NT2/D1 (cell line): ENCODE measurements at regions not wholly inside any gene's neighbourhood (a gene's known extent, or its start where the extent isn't known, plus 50 kb on each side); places are given as distances from the start of the nearest gene placed in this dataset.
"Not testable (repeated sequence)": the region's sequence is repeated elsewhere in the genome, so short reads cannot be mapped to it uniquely, and the experiment has no call there.

Source experiments
- DNase-seq: peaks from one replicate; pipeline ENCODE4 v3.0.0-alpha.2; 2011; ENCODE audit warnings: low read depth, low spot score
- H3K27me3 ChIP-seq: 2 replicates; pipeline ENCODE4 v1.6.0; 2011; ENCODE audit warnings: mild to moderate bottlenecking; ENCODE audit not compliant: insufficient read length, insufficient read depth
- H3K36me3 ChIP-seq: 2 replicates; pipeline ENCODE4 v1.6.1; 2011; ENCODE audit warnings: mild to moderate bottlenecking, low read length, mixed read lengths; ENCODE audit not compliant: insufficient read depth, insufficient read length
- H3K4me1 ChIP-seq: 2 replicates; pipeline ENCODE4 v1.5.1; 2011; ENCODE audit not compliant: insufficient read depth, insufficient read length
- H3K4me3 ChIP-seq: 2 replicates; pipeline ENCODE4 v1.5.1; 2011; ENCODE audit warnings: low read depth; ENCODE audit not compliant: insufficient read length
- H3K9ac ChIP-seq: 2 replicates; pipeline ENCODE4 v1.6.0; 2011; ENCODE audit warnings: low read depth; ENCODE audit not compliant: insufficient read length
- H3K9me3 ChIP-seq: 2 replicates; pipeline ENCODE4 v1.5.1; 2011; ENCODE audit warnings: mild to moderate bottlenecking, low read length; ENCODE audit not compliant: insufficient read depth
- SUZ12 ChIP-seq: IDR thresholded peaks from 2 replicates; pipeline ENCODE4 v1.6.1; 2011; ENCODE audit not compliant: insufficient read length, insufficient read depth; ENCODE audit errors: extremely low read depth
- YY1 ChIP-seq: IDR thresholded peaks from 2 replicates; pipeline ENCODE4 v1.6.1; 2011; ENCODE audit not compliant: insufficient read length, insufficient read depth
- ZNF274 ChIP-seq: IDR thresholded peaks from 2 replicates; pipeline ENCODE4 v1.6.1; 2011; ENCODE audit warnings: mild to moderate bottlenecking, low read depth, low read length

GRCh38 chr12:31906557-31907301, 52.5 kb upstream of the RESF1 start:
- H3K27me3 ChIP-seq, result no peaks in the 10 kb centered on the region
- no peaks in the 10 kb centered on the region for H3K36me3 ChIP-seq
- H3K9me3 ChIP-seq, result peaks cover 56% of the 10 kb centered on the region
- no peaks in the 10 kb centered on the region for H3K4me1 ChIP-seq
- no peak overlapping the region for H3K4me3 ChIP-seq
- no peak overlapping the region for H3K9ac ChIP-seq
- DNase-seq, result no peak
- no peak for TF ChIP-seq ZNF274
- TF ChIP-seq SUZ12, result no peak
- TF ChIP-seq YY1, result no peak

DNA sequence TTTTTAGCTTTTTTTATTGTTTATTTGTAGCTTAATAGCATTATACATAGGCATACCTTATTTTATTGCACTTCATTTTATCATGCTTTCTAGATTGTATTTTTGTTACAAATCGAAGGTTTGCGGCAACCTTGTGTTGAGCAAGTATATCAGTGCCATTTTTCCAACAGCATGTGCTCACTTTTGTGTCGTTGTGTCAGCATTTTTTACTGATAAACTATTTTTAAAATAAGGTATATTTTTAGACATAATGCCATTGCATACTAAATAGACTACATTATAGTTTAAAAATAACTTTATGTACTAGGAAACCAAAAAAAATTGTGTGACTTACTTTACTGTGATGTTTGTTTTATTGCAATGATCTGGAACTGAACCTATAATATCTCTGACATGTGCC, 56.2 kb upstream of the RESF1 start:
- no peak overlapping the region for H3K9ac ChIP-seq
- TF ChIP-seq SUZ12, result no peak
- TF ChIP-seq YY1, result no peak
- TF ChIP-seq ZNF274, result no peak
- H3K9me3 ChIP-seq, result peaks cover 29% of the 10 kb centered on the region
- H3K36me3 ChIP-seq, result no peaks in the 10 kb centered on the region
- DNase-seq, result no peak
- no peak overlapping the region for H3K4me3 ChIP-seq
- no peaks in the 10 kb centered on the region for H3K27me3 ChIP-seq
- no peaks in the 10 kb centered on the region for H3K4me1 ChIP-seq

- Histone ChIP-seq H3K27me3 (no peaks in the 10 kb centered on the region), H3K36me3 (no peaks in the 10 kb centered on the region), H3K4me1 (peaks cover 4% of the 10 kb centered on the region), H3K9me3 (0 out of 2 replicates have a peak, but pooled peaks cover 1% of the 10 kb centered on the region), H3K9ac (no peak overlapping the region), H3K4me3 (no peak overlapping the region)
- TF ChIP-seq SUZ12, result no peak
- TF ChIP-seq ZNF274, result no peak
- no peak for TF ChIP-seq YY1
- no peak for DNase-seq
Observed at GRCh38 chr12:31900271-31900670, 58.9 kb upstream of the RESF1 start.

GRCh38 chr12:31899109-31899508, 60.1 kb upstream of the RESF1 start:
- peaks cover 4% of the 10 kb centered on the region for H3K4me1 ChIP-seq
- H3K36me3 ChIP-seq, result no peaks in the 10 kb centered on the region
- TF ChIP-seq YY1 (no peak), ZNF274 (no peak), SUZ12 (no peak)
- H3K27me3 ChIP-seq, result no peaks in the 10 kb centered on the region
- H3K4me3 ChIP-seq, result no peak overlapping the region
- no peak overlapping the region for H3K9ac ChIP-seq
- H3K9me3 ChIP-seq, result no peaks in the 10 kb centered on the region
- DNase-seq, result no peak

DNA sequence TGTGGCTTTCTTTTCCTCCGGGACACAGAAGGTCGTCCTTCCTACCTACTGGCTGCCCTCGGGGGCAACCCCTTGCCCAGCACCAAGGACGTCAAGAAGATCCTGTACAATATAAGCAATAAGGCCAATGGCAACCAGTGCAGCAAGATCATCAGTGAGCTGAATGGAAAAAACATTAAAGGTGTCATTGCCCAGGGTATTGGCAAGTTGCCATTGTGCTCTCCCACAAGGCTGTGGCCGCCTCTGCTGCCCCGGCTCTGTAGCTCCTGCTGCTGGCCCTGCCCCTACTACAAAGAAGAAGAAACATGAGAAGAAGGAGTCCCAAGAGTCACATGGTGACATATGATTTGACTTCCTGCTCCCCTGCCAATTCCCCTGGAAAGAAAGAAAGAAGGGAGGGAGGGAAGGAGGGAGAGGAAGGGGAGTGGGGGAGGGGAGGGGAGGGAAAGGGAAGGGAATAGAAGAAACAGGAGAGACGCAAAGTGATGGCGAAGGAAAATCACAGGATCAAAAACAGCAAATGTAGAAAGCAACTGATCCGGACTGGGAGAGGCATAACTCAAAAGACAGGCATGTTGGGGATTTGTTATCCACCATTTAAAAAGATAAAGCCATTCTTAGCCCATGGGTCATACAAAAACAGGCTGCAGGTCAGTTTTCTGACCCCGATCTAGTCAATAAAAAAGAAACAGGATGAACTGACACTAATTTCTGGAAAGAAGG, 61.3 kb upstream of the RESF1 start:
- H3K9ac ChIP-seq, result no peak overlapping the region
- no peak overlapping the region for H3K4me3 ChIP-seq
- TF ChIP-seq YY1, result no peak
- no peak for TF ChIP-seq ZNF274
- TF ChIP-seq SUZ12, result no peak
- peaks cover 4% of the 10 kb centered on the region for H3K4me1 ChIP-seq
- H3K9me3 ChIP-seq, result no peaks in the 10 kb centered on the region
- no peaks in the 10 kb centered on the region for H3K27me3 ChIP-seq
- DNase-seq, result no peak
- H3K36me3 ChIP-seq, result no peaks in the 10 kb centered on the region

DNA sequence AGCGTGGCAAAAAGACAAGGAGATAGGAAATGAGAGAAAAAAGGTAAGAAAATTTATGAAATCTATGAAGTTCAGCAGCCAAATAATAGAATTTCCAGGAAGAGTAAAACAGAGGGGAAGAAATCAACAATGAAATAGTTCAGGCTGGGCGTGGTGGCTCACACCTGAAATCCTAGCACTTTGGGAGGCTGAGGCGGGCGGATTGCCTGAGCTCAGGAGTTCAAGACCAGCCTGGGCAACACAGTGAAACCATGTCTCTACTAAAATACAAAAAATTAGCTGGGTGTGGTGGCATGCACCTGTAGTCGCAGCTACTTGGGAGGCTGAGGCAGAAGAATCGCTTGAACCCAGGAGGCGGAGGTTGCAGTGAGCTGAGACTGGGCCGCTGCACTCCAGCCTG, 62.1 kb upstream of the RESF1 start:
- not testable (repeated sequence) for H3K27me3 ChIP-seq, H3K36me3 ChIP-seq, H3K4me1 ChIP-seq, H3K4me3 ChIP-seq, DNase-seq, H3K9me3 ChIP-seq, H3K9ac ChIP-seq

- H3K4me3 ChIP-seq, result no peak overlapping the region
- H3K27me3 ChIP-seq, result no peaks in the 10 kb centered on the region
- TF ChIP-seq YY1, result no peak
- TF ChIP-seq SUZ12, result no peak
- no peak for TF ChIP-seq ZNF274
- no peaks in the 10 kb centered on the region for H3K9me3 ChIP-seq
- H3K4me1 ChIP-seq, result peaks cover 4% of the 10 kb centered on the region
- no peaks in the 10 kb centered on the region for H3K36me3 ChIP-seq
- no peak for DNase-seq
- no peak overlapping the region for H3K9ac ChIP-seq
Observed at GRCh38 chr12:31896514-31897039, 62.6 kb upstream of the RESF1 start.
